MM.1S (cell line): ENCODE measurements at regions not wholly inside any gene's neighbourhood (a gene's known extent, or its start where the extent isn't known, plus 50 kb on each side); places are given as distances from the start of the nearest gene placed in this dataset.

Source experiments
- EZH2 ChIP-seq: fragments of 300-600 bp; sonication (generic); optimal IDR thresholded peaks from 2 replicates; pipeline ENCODE3; 2017; ENCODE audit warnings: low read depth, mild to moderate bottlenecking, antibody characterized with exemption, low read length, mixed read lengths
- EZH2phosphoT487 ChIP-seq: fragments of 300-600 bp; sonication (generic); IDR thresholded peaks from 2 replicates; pipeline ENCODE4 v1.6.1; 2018; ENCODE audit warnings: antibody characterized with exemption, low read length
- TF ChIP-seq, protein P1 (sequence below): fragments of 300-600 bp; sonication (generic); IDR thresholded peaks from 2 replicates; pipeline ENCODE4 v1.5.1; 2016; ENCODE audit warnings: antibody characterized with exemption, low read length, mixed read lengths

DNA sequence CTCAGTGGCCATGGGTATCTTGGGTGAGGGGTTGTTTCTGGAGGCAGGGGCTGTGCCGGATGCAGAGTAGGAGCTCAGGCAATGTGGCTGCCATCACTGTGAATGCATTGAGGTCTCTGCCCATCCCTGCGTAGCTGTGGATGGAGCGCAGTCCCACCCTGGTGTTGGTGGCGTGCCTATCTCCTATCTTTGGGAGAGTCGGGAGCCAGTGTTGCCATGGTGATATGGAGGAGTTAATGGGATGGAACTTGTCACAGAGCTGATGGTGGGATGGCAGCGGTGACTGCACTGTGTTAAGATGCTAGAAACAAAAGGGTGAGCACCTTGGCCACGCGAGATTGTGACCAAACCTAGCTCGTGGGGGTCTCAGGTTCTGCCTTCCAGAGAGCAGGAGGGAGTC lies 197.3 kb downstream of the MELK start:
- TF ChIP-seq, protein P1, sequence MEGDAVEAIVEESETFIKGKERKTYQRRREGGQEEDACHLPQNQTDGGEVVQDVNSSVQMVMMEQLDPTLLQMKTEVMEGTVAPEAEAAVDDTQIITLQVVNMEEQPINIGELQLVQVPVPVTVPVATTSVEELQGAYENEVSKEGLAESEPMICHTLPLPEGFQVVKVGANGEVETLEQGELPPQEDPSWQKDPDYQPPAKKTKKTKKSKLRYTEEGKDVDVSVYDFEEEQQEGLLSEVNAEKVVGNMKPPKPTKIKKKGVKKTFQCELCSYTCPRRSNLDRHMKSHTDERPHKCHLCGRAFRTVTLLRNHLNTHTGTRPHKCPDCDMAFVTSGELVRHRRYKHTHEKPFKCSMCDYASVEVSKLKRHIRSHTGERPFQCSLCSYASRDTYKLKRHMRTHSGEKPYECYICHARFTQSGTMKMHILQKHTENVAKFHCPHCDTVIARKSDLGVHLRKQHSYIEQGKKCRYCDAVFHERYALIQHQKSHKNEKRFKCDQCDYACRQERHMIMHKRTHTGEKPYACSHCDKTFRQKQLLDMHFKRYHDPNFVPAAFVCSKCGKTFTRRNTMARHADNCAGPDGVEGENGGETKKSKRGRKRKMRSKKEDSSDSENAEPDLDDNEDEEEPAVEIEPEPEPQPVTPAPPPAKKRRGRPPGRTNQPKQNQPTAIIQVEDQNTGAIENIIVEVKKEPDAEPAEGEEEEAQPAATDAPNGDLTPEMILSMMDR = no peak
- TF ChIP-seq EZH2phosphoT487 (no peak), EZH2 (no peak)
